HG02610 (cell line): ENCODE measurements at regions not wholly inside any gene's neighbourhood (a gene's known extent, or its start where the extent isn't known, plus 50 kb on each side); places are given as distances from the start of the nearest gene placed in this dataset.
"Not testable (repeated sequence)": the region's sequence is repeated elsewhere in the genome, so short reads cannot be mapped to it uniquely, and the experiment has no call there.

ENCODE experiments used
- ATAC-seq: cut with Tn5 transposase; IDR thresholded peaks from one replicate; pipeline ENCODE4 v1.9.1; 2021; ENCODE audit warnings: mild to moderate bottlenecking, moderate library complexity; ENCODE audit not compliant: unreplicated experiment

GRCh38 chr3:18086078-18086477 lies 339.1 kb downstream of the SATB1 start:
- no peak for ATAC-seq

GRCh38 chr3:18085429-18085828 lies 339.7 kb downstream of the SATB1 start:
- ATAC-seq: no peak

GRCh38 chr3:18083273-18083590 lies 340.8 kb upstream of the TBC1D5 start:
- ATAC-seq: not testable (repeated sequence)

- no peak for ATAC-seq
These were observed 340.3 kb upstream of the TBC1D5 start for GRCh38 chr3:18082551-18083272.

GRCh38 chr3:18080198-18080689 lies 337.8 kb upstream of the TBC1D5 start:
- no peak for ATAC-seq

GRCh38 chr3:18079739-18080138 lies 337.3 kb upstream of the TBC1D5 start:
- no peak for ATAC-seq

GRCh38 chr3:18079062-18079461 lies 336.6 kb upstream of the TBC1D5 start:
- ATAC-seq: no peak

GRCh38 chr3:18077128-18077840 lies 334.9 kb upstream of the TBC1D5 start:
- no peak for ATAC-seq

GRCh38 chr3:18076301-18076700 lies 333.9 kb upstream of the TBC1D5 start:
- ATAC-seq: no peak

GRCh38 chr3:18075799-18076198 lies 333.4 kb upstream of the TBC1D5 start:
- ATAC-seq: no peak

GRCh38 chr3:18071833-18072232 lies 329.4 kb upstream of the TBC1D5 start:
- ATAC-seq: no peak

GRCh38 chr3:18070944-18071343 lies 328.5 kb upstream of the TBC1D5 start:
- ATAC-seq: no peak

GRCh38 chr3:18070231-18070630 lies 327.8 kb upstream of the TBC1D5 start:
- no peak for ATAC-seq

GRCh38 chr3:18069568-18069967 lies 327.1 kb upstream of the TBC1D5 start:
- no peak for ATAC-seq

GRCh38 chr3:18066899-18067582 lies 324.6 kb upstream of the TBC1D5 start:
- no peak for ATAC-seq

GRCh38 chr3:18064586-18064985 lies 322.2 kb upstream of the TBC1D5 start:
- no peak for ATAC-seq

- no peak for ATAC-seq
These were observed 320.2 kb upstream of the TBC1D5 start for GRCh38 chr3:18062657-18063025.

GRCh38 chr3:18061737-18062656 lies 319.6 kb upstream of the TBC1D5 start:
- ATAC-seq: no peak

- no peak for ATAC-seq
These were observed 316.2 kb upstream of the TBC1D5 start for GRCh38 chr3:18058666-18059065.

- no peak for ATAC-seq
These were observed 315.1 kb upstream of the TBC1D5 start for GRCh38 chr3:18057471-18058091.
